OCI-LY1 (cell line): ENCODE measurements at regions not wholly inside any gene's neighbourhood (a gene's known extent, or its start where the extent isn't known, plus 50 kb on each side); places are given as distances from the start of the nearest gene placed in this dataset.

ENCODE experiments used
- H2AFZ ChIP-seq: fragments of 200-600 bp; sonication (generic), shearing (Covaris generic); 2 replicates; pipeline ENCODE4 v1.6.0; 2014; ENCODE audit warnings: antibody characterized with exemption, mild to moderate bottlenecking, low read length
- H3F3A ChIP-seq: fragments of 200-600 bp; sonication (generic), shearing (Covaris generic); 2 replicates; pipeline ENCODE4 v1.6.0; 2014; ENCODE audit warnings: mild to moderate bottlenecking, antibody characterized with exemption, low read length, moderate library complexity; ENCODE audit not compliant: insufficient read depth
- H3K27ac ChIP-seq: fragments of 200-600 bp; sonication (generic); 2 replicates; pipeline ENCODE4 v1.5.1; 2014; ENCODE audit warnings: low read length, mixed run types, mild to moderate bottlenecking, low read depth; ENCODE audit not compliant: poor library complexity, severe bottlenecking
- H3K27me3 ChIP-seq: fragments of 200-600 bp; sonication (generic); 2 replicates; pipeline ENCODE4 v1.6.0; 2014; ENCODE audit warnings: antibody characterized with exemption, mild to moderate bottlenecking, low read length, moderate library complexity; ENCODE audit not compliant: insufficient read depth
- H3K36me3 ChIP-seq: fragments of 200-600 bp; sonication (generic); 2 replicates; pipeline ENCODE4 v1.6.1; 2014; ENCODE audit warnings: mild to moderate bottlenecking, antibody characterized with exemption, low read length, moderate library complexity, mixed read lengths; ENCODE audit not compliant: insufficient read depth
- H3K4me1 ChIP-seq: fragments of 200-600 bp; sonication (generic); 2 replicates; pipeline ENCODE4 v1.5.1; 2014; ENCODE audit warnings: mild to moderate bottlenecking, low read length, moderate library complexity; ENCODE audit not compliant: insufficient read depth, severe bottlenecking
- H3K4me2 ChIP-seq: fragments of 200-600 bp; sonication (generic), shearing (Covaris generic); 2 replicates; pipeline ENCODE4 v1.6.1; 2014; ENCODE audit warnings: low read length
- H3K4me3 ChIP-seq: fragments of 200-600 bp; sonication (generic); 2 replicates; pipeline ENCODE4 v1.5.1; 2014; ENCODE audit warnings: low read length, low read depth, mild to moderate bottlenecking, mixed read lengths; ENCODE audit not compliant: poor library complexity, severe bottlenecking
- H3K79me2 ChIP-seq: fragments of 200-600 bp; shearing (Covaris generic); 2 replicates; pipeline ENCODE4 v1.6.1; 2016; ENCODE audit warnings: mixed run types, low read length, mixed read lengths; ENCODE audit not compliant: insufficient read depth
- H3K9ac ChIP-seq: fragments of 200-600 bp; sonication (generic), shearing (Covaris generic); 2 replicates; pipeline ENCODE4 v1.6.1; 2014; ENCODE audit warnings: mild to moderate bottlenecking, low read length, mixed read lengths
- H3K9me2 ChIP-seq: fragments of 200-600 bp; sonication (generic), shearing (Covaris generic); 2 replicates; pipeline ENCODE4 v1.6.1; 2014; ENCODE audit warnings: low read depth, mild to moderate bottlenecking, low read length, mixed read lengths
- H3K9me3 ChIP-seq: fragments of 200-600 bp; shearing (Covaris generic); 2 replicates; pipeline ENCODE4 v1.6.1; 2014; ENCODE audit warnings: low read length, mixed read lengths
- H4K20me1 ChIP-seq: fragments of 200-600 bp; sonication (generic), shearing (Covaris generic); 2 replicates; pipeline ENCODE4 v1.6.0; 2016; ENCODE audit warnings: mild to moderate bottlenecking, low read length; ENCODE audit not compliant: insufficient read depth
- CTCF ChIP-seq: fragments of 200-600 bp; sonication (generic), shearing (Covaris generic); IDR thresholded peaks from 2 replicates; pipeline ENCODE4 v1.5.1; 2017; ENCODE audit warnings: mild to moderate bottlenecking, antibody characterized with exemption, low read length, moderate library complexity, mixed read lengths
- EZH2 ChIP-seq: fragments of 200-600 bp; sonication (generic), shearing (Covaris generic); IDR thresholded peaks from 2 replicates; pipeline ENCODE4 v1.8.0; 2017; ENCODE audit warnings: borderline replicate concordance, mixed run types, mild to moderate bottlenecking, antibody characterized with exemption, low read length, moderate library complexity, mixed read lengths

- Histone ChIP-seq H3K79me2 (no peaks in the 10 kb centered on the region), H3K4me1 (no peaks in the 10 kb centered on the region), H3F3A (no peaks in the 10 kb centered on the region), H3K36me3 (no peaks in the 10 kb centered on the region), H3K27ac (no peak overlapping the region), H4K20me1 (no peaks in the 10 kb centered on the region), H3K4me2 (no peak overlapping the region), H3K4me3 (no peak overlapping the region), H3K9me3 (no peaks in the 10 kb centered on the region), H2AFZ (no peak overlapping the region), H3K9me2 (no peaks in the 10 kb centered on the region), H3K9ac (no peak overlapping the region), H3K27me3 (no peaks in the 10 kb centered on the region)
- TF ChIP-seq EZH2 (no peak), CTCF (no peak)
These were observed 153.7 kb upstream of the TSHZ2 start for GRCh38 chr20:52818491-52818890.

GRCh38 chr20:52817981-52818380, 154.2 kb upstream of the TSHZ2 start:
- Histone ChIP-seq H3K27ac (no peak overlapping the region), H3K4me2 (no peak overlapping the region), H3F3A (no peaks in the 10 kb centered on the region), H3K4me3 (no peak overlapping the region), H3K79me2 (no peaks in the 10 kb centered on the region), H3K36me3 (no peaks in the 10 kb centered on the region), H4K20me1 (no peaks in the 10 kb centered on the region), H3K9me2 (no peaks in the 10 kb centered on the region), H3K4me1 (no peaks in the 10 kb centered on the region), H3K9ac (no peak overlapping the region), H3K27me3 (no peaks in the 10 kb centered on the region), H2AFZ (no peak overlapping the region), H3K9me3 (no peaks in the 10 kb centered on the region)
- TF ChIP-seq CTCF (no peak), EZH2 (no peak)

- TF ChIP-seq EZH2, result no peak
- TF ChIP-seq CTCF, result no peak
- no peak overlapping the region for H3K4me3 ChIP-seq
- no peaks in the 10 kb centered on the region for H4K20me1 ChIP-seq
- H3K9me3 ChIP-seq, result no peaks in the 10 kb centered on the region
- H3K4me2 ChIP-seq, result no peak overlapping the region
- no peaks in the 10 kb centered on the region for H3K9me2 ChIP-seq
- no peaks in the 10 kb centered on the region for H3K27me3 ChIP-seq
- H3K4me1 ChIP-seq, result no peaks in the 10 kb centered on the region
- no peak overlapping the region for H3K9ac ChIP-seq
- H3K27ac ChIP-seq, result no peak overlapping the region
- H2AFZ ChIP-seq, result no peak overlapping the region
- no peaks in the 10 kb centered on the region for H3F3A ChIP-seq
- no peaks in the 10 kb centered on the region for H3K36me3 ChIP-seq
- no peaks in the 10 kb centered on the region for H3K79me2 ChIP-seq
These were observed 154.6 kb upstream of the TSHZ2 start for GRCh38 chr20:52817511-52817910.
